OCI-LY1 (cell line): ENCODE measurements at regions not wholly inside any gene's neighbourhood (a gene's known extent, or its start where the extent isn't known, plus 50 kb on each side); places are given as distances from the start of the nearest gene placed in this dataset.

Experiments
- H2AFZ ChIP-seq: fragments of 200-600 bp; sonication (generic), shearing (Covaris generic); 2 replicates; pipeline ENCODE4 v1.6.0; 2014; ENCODE audit warnings: antibody characterized with exemption, mild to moderate bottlenecking, low read length
- H3F3A ChIP-seq: fragments of 200-600 bp; sonication (generic), shearing (Covaris generic); 2 replicates; pipeline ENCODE4 v1.6.0; 2014; ENCODE audit warnings: mild to moderate bottlenecking, antibody characterized with exemption, low read length, moderate library complexity; ENCODE audit not compliant: insufficient read depth
- H3K27ac ChIP-seq: fragments of 200-600 bp; sonication (generic); 2 replicates; pipeline ENCODE4 v1.5.1; 2014; ENCODE audit warnings: low read length, mixed run types, mild to moderate bottlenecking, low read depth; ENCODE audit not compliant: poor library complexity, severe bottlenecking
- H3K27me3 ChIP-seq: fragments of 200-600 bp; sonication (generic); 2 replicates; pipeline ENCODE4 v1.6.0; 2014; ENCODE audit warnings: antibody characterized with exemption, mild to moderate bottlenecking, low read length, moderate library complexity; ENCODE audit not compliant: insufficient read depth
- H3K36me3 ChIP-seq: fragments of 200-600 bp; sonication (generic); 2 replicates; pipeline ENCODE4 v1.6.1; 2014; ENCODE audit warnings: mild to moderate bottlenecking, antibody characterized with exemption, low read length, moderate library complexity, mixed read lengths; ENCODE audit not compliant: insufficient read depth
- H3K4me1 ChIP-seq: fragments of 200-600 bp; sonication (generic); 2 replicates; pipeline ENCODE4 v1.5.1; 2014; ENCODE audit warnings: mild to moderate bottlenecking, low read length, moderate library complexity; ENCODE audit not compliant: insufficient read depth, severe bottlenecking
- H3K4me2 ChIP-seq: fragments of 200-600 bp; sonication (generic), shearing (Covaris generic); 2 replicates; pipeline ENCODE4 v1.6.1; 2014; ENCODE audit warnings: low read length
- H3K4me3 ChIP-seq: fragments of 200-600 bp; sonication (generic); 2 replicates; pipeline ENCODE4 v1.5.1; 2014; ENCODE audit warnings: low read length, low read depth, mild to moderate bottlenecking, mixed read lengths; ENCODE audit not compliant: poor library complexity, severe bottlenecking
- H3K79me2 ChIP-seq: fragments of 200-600 bp; shearing (Covaris generic); 2 replicates; pipeline ENCODE4 v1.6.1; 2016; ENCODE audit warnings: mixed run types, low read length, mixed read lengths; ENCODE audit not compliant: insufficient read depth
- H3K9ac ChIP-seq: fragments of 200-600 bp; sonication (generic), shearing (Covaris generic); 2 replicates; pipeline ENCODE4 v1.6.1; 2014; ENCODE audit warnings: mild to moderate bottlenecking, low read length, mixed read lengths
- H3K9me2 ChIP-seq: fragments of 200-600 bp; sonication (generic), shearing (Covaris generic); 2 replicates; pipeline ENCODE4 v1.6.1; 2014; ENCODE audit warnings: low read depth, mild to moderate bottlenecking, low read length, mixed read lengths
- H3K9me3 ChIP-seq: fragments of 200-600 bp; shearing (Covaris generic); 2 replicates; pipeline ENCODE4 v1.6.1; 2014; ENCODE audit warnings: low read length, mixed read lengths
- H4K20me1 ChIP-seq: fragments of 200-600 bp; sonication (generic), shearing (Covaris generic); 2 replicates; pipeline ENCODE4 v1.6.0; 2016; ENCODE audit warnings: mild to moderate bottlenecking, low read length; ENCODE audit not compliant: insufficient read depth
- CTCF ChIP-seq: fragments of 200-600 bp; sonication (generic), shearing (Covaris generic); IDR thresholded peaks from 2 replicates; pipeline ENCODE4 v1.5.1; 2017; ENCODE audit warnings: mild to moderate bottlenecking, antibody characterized with exemption, low read length, moderate library complexity, mixed read lengths
- EZH2 ChIP-seq: fragments of 200-600 bp; sonication (generic), shearing (Covaris generic); IDR thresholded peaks from 2 replicates; pipeline ENCODE4 v1.8.0; 2017; ENCODE audit warnings: borderline replicate concordance, mixed run types, mild to moderate bottlenecking, antibody characterized with exemption, low read length, moderate library complexity, mixed read lengths

GRCh38 chrY:19011605-19012090 lies 238.1 kb upstream of the HSFY2 start:
- Histone ChIP-seq H3K79me2 (no peaks in the 10 kb centered on the region), H3K27me3 (no peaks in the 10 kb centered on the region), H3K27ac (no peak overlapping the region), H3K9me2 (no peaks in the 10 kb centered on the region), H4K20me1 (no peaks in the 10 kb centered on the region), H3K4me1 (no peaks in the 10 kb centered on the region), H3F3A (no peaks in the 10 kb centered on the region), H2AFZ (no peak overlapping the region), H3K4me2 (no peak overlapping the region), H3K9me3 (no peaks in the 10 kb centered on the region), H3K9ac (no peak overlapping the region), H3K36me3 (no peaks in the 10 kb centered on the region), H3K4me3 (no peak overlapping the region)
- TF ChIP-seq CTCF: no peak

GRCh38 chrY:19006234-19006633 lies 232.7 kb upstream of the HSFY2 start:
- H3K36me3 ChIP-seq: no peaks in the 10 kb centered on the region
- H3K9me2 ChIP-seq: no peaks in the 10 kb centered on the region
- H3F3A ChIP-seq: no peaks in the 10 kb centered on the region
- no peak overlapping the region for H3K9ac ChIP-seq
- no peak overlapping the region for H3K4me3 ChIP-seq
- TF ChIP-seq EZH2: no peak
- TF ChIP-seq CTCF: no peak
- H3K4me2 ChIP-seq: no peak overlapping the region
- H2AFZ ChIP-seq: no peak overlapping the region
- no peak overlapping the region for H3K27ac ChIP-seq
- no peaks in the 10 kb centered on the region for H3K79me2 ChIP-seq
- no peaks in the 10 kb centered on the region for H3K4me1 ChIP-seq
- H4K20me1 ChIP-seq: no peaks in the 10 kb centered on the region
- no peaks in the 10 kb centered on the region for H3K27me3 ChIP-seq
- H3K9me3 ChIP-seq: no peaks in the 10 kb centered on the region

GRCh38 chrY:19005579-19005978 lies 232.0 kb upstream of the HSFY2 start:
- H2AFZ ChIP-seq: no peak overlapping the region
- H3K4me2 ChIP-seq: no peak overlapping the region
- H3F3A ChIP-seq: no peaks in the 10 kb centered on the region
- no peaks in the 10 kb centered on the region for H3K9me3 ChIP-seq
- H3K4me1 ChIP-seq: no peaks in the 10 kb centered on the region
- H3K4me3 ChIP-seq: no peak overlapping the region
- no peaks in the 10 kb centered on the region for H3K79me2 ChIP-seq
- no peaks in the 10 kb centered on the region for H3K9me2 ChIP-seq
- no peak overlapping the region for H3K27ac ChIP-seq
- no peaks in the 10 kb centered on the region for H4K20me1 ChIP-seq
- no peak overlapping the region for H3K9ac ChIP-seq
- H3K27me3 ChIP-seq: no peaks in the 10 kb centered on the region
- TF ChIP-seq CTCF (no peak), EZH2 (no peak)
- H3K36me3 ChIP-seq: no peaks in the 10 kb centered on the region
